Motor neuron (in vitro differentiated cells): ENCODE measurements at regions not wholly inside any gene's neighbourhood (a gene's known extent, or its start where the extent isn't known, plus 50 kb on each side); places are given as distances from the start of the nearest gene placed in this dataset.

ENCODE experiments used
- ATAC-seq, 8 experiments: fragments of 200-7000 bp; cut with Tn5 transposase; replicated peaks in 6 of 8; 2 replicates each; pipeline ENCODE4 v1.8.0; 2021; ENCODE audit warnings: mild to moderate bottlenecking in 8 of 8, moderate library complexity in 8 of 8
- H3K27ac ChIP-seq, 2 donors: fragments of 250-450 bp; sonication (Bioruptor Pico); 2 replicates each; pipeline ENCODE4 v1.9.0; 2021; ENCODE audit warnings: antibody characterized with exemption in 2 of 2, mild to moderate bottlenecking in 2 of 2, moderate library complexity in 1 of 2
- H3K4me1 ChIP-seq, 2 donors: fragments of 250-450 bp; sonication (Bioruptor Pico); replicated peaks in 1 of 2; 2 replicates each; pipeline ENCODE4 v1.6.1; 2021; ENCODE audit warnings: antibody characterized with exemption in 2 of 2, mild to moderate bottlenecking in 2 of 2, moderate library complexity in 1 of 2
- H3K4me3 ChIP-seq, 5 donors: fragments of 250-450 bp; sonication (Bioruptor Pico); 2 replicates each; pipeline ENCODE4 v1.9.0; 2021; ENCODE audit warnings: antibody characterized with exemption in 5 of 5, mild to moderate bottlenecking in 5 of 5, moderate library complexity in 4 of 5
- WGBS, 10 experiments: fragments of 450-650 bp; shearing (Covaris generic); methylation state at CpG; one replicate each; pipeline ENCODE4 v1.0.0; 2022; 5-methylcytosine and 5-hydroxymethylcytosine counted together
- in situ Hi-C, 9 experiments: fragments of 400-800 bp; cut with MboI; loops; one replicate each; pipeline ENCODE4 v1.15.0; 2021; ENCODE audit warnings: low sequenced_read_pairs in 9 of 9, low pct_unique_long_range_greater_than_20kb in 2 of 9; ENCODE audit not compliant: unreplicated experiment in 9 of 9

GRCh38 chr6:1094306-1094705 is 217.6 kb upstream of the FOXQ1 start:
- Histone ChIP-seq H3K27ac (no peak overlapping the region), H3K4me1 (no peaks in the 10 kb centered on the region), H3K4me3 (no peak overlapping the region)
- WGBS, 10 experiments: 0 to 100% (median 61%) methylated on average over 1 of the region's 1 CpG; no CpG with 5 or more reads in 4 of the 10 experiments
- in situ Hi-C loops: no loop called here
- ATAC-seq: no peak

GRCh38 chr6:1091900-1092299 is 220.0 kb upstream of the FOXQ1 start:
- no peak overlapping the region for H3K4me3 ChIP-seq
- 26 to 86% (median 74%) methylated on average over 1 to 3 of the region's 3 CpGs; no CpG with 5 or more reads in 3 of the 10 experiments for WGBS, 10 experiments
- in situ Hi-C loops: no loop called here
- no peaks in the 10 kb centered on the region for H3K4me1 ChIP-seq
- H3K27ac ChIP-seq: no peak overlapping the region
- peak in 2 of 8 experiments; percentile 45 to 59 for ATAC-seq

GRCh38 chr6:1089859-1090258 is 222.0 kb upstream of the FOXQ1 start:
- in situ Hi-C loops: no loop called here
- no peak for ATAC-seq
- no peak overlapping the region for H3K27ac ChIP-seq
- H3K4me1 ChIP-seq: peaks cover 0 to 4% of the 10 kb centered on the region in 2 donors
- 60 to 92% (median 79%) methylated on average over 1 of the region's 1 CpG for WGBS, 10 experiments
- H3K4me3 ChIP-seq: no peak overlapping the region

DNA sequence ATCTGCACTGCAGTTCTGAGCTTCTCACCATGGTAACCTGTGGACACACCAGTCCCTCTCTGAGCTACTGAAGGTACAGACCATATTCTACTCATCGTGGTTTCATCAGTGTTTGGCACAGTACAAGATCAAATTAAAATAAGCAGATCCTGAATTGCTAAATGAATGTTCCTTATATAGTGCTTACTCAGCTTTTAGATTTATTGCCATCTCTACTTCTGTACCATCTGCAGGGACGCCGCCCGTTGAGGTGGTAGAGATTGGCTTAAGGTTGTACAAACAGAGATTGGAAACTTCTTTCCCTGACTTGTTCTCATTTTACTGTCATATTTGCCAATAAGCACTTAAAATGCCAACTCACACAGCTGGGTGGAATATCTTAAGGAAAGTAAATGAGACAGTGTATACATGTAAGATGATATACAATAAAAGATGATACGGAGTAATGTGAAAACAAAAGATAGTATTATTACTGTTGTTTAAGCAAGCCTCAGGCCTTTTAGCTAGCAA is 223.4 kb upstream of the FOXQ1 start:
- WGBS, 10 experiments: 45 to 100% (median 74%) methylated on average over 1 to 5 of the region's 5 CpGs
- in situ Hi-C loops: no loop called here
- ATAC-seq: peak in 1 of 8 experiments; percentile 93
- Histone ChIP-seq H3K4me3 (no peak overlapping the region), H3K4me1 (peaks cover 0 to 4% of the 10 kb centered on the region in 2 donors), H3K27ac (no peak overlapping the region)

DNA sequence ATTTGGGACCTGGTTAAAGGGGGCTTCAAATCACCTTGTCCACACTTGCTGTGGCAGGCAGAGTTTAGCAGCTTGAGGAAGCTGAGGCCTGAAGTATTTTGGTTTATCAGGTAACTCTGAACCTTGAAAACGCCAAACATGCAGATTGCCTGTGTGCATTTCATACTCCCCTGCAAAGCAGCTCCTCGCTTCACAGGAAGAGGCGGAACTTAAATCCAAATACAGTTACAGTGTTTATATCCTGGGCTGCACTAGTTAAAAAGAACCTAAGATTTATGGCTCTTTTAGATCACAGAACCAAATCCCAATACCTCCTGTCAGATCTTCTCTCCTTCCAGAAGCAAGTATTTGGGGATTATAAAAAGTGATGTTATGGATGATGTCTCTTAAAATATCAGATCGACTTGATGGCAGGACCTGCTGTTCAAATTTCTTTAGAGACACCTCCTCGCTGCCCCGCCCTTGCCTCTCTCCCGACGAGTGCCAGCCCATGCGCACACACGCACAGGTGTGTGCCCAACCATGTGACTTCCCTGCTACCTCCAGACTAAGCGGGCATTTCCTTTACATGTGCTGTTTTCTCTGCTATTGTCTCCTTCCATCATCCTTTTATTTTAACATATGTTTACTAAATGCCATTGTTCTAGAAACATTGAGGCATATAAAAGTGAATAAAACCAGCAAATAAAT is 224.6 kb upstream of the FOXQ1 start:
- WGBS, 10 experiments: 58 to 90% (median 79%) methylated on average over 2 to 11 of the region's 11 CpGs; no CpG with 5 or more reads in 1 of the 10 experiments

GRCh38 chr6:1086446-1087153 is 225.3 kb upstream of the FOXQ1 start:
- H3K27ac ChIP-seq: no peak overlapping the region
- ATAC-seq: no peak
- in situ Hi-C loops: no loop called here
- no peak overlapping the region for H3K4me3 ChIP-seq
- WGBS, 10 experiments: 60 to 90% (median 72%) methylated on average over 1 to 7 of the region's 10 CpGs; no CpG with 5 or more reads in 2 of the 10 experiments
- peaks cover 0 to 4% of the 10 kb centered on the region in 2 donors for H3K4me1 ChIP-seq

More for the DNA sequence above, 224.6 kb upstream of the FOXQ1 start:
- Histone ChIP-seq H3K4me1 (peaks cover 0 to 4% of the 10 kb centered on the region in 2 donors), H3K27ac (no peak overlapping the region), H3K4me3 (no peak overlapping the region)
- ATAC-seq: no peak
- in situ Hi-C loops: no loop called here

DNA sequence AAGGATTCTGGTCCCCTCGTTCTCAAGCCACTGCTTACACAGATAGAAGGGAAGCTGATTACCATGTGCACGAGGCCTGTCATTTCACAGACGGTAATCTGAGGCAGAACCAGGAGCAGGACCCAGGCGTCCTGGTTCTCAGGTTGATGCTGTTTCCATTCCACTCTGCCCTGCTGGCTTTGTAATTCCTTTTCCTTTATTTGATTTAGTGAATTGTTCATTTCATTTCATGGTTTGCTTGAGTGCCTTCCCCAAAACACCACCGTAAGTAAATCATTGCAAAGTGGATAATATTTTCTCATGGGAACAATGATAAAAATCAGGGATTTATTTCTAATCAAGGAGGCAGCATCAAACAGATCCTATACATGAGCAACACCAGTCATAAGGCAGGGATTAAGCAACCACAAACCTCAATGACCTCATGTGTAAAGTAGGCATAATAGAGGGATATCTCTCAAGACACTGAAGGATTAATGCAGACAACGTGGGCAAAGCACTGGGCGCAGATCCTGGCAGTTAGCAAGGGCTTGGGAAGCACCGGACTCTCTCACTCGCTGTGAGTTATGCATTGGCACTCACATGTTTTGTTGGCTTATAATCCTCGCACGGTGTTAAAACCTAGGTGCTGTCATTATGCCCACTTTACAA is 229.5 kb upstream of the FOXQ1 start:
- H3K4me1 ChIP-seq: peaks cover 0 to 8% of the 10 kb centered on the region in 2 donors
- ATAC-seq: no peak
- in situ Hi-C loops: no loop called here
- no peak overlapping the region for H3K4me3 ChIP-seq
- WGBS, 10 experiments: 28 to 100% (median 73%) methylated on average over 1 to 9 of the region's 11 CpGs; no CpG with 5 or more reads in 1 of the 10 experiments
- no peak overlapping the region for H3K27ac ChIP-seq

DNA sequence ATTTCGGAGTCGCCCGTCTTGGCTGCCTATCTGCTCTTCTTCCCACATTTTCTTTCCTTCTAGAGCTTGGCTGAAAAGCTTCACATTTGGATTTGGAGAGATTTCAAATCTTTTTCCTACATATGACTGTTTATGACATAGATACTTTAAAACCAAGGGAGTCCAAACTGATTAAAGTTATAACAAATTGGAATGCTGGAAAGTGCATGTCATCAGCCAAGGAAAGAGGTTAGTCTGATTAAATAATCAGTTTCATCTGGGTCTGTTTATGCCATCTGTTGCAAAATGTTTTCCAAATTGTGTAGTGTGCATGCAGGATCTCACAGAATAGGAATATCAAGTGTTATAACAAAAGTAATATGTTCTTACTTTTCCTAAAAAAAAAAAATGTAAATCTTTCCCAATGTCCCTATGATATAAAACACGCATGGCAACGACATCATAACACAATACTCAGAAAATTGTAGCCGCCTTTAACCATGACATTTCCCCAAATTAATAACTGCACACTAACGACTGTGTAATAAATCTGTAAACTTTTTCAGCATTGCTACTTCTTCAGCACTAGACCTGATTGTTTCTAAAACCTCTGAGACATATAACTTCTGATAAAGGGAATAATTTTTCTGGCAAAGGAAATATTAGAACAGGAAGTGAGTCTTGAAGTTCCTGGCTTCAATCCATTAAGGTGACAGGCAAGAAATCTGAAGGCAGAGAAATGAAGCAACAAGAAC is 230.2 kb upstream of the FOXQ1 start:
- in situ Hi-C loops: no loop called here
- WGBS, 10 experiments: 0 to 100% (median 78%) methylated on average over 1 to 7 of the region's 7 CpGs
- H3K27ac ChIP-seq: no peak overlapping the region
- H3K4me3 ChIP-seq: no peak overlapping the region
- H3K4me1 ChIP-seq: peaks cover 0 to 11% of the 10 kb centered on the region in 2 donors
- ATAC-seq: no peak

GRCh38 chr6:1080453-1081337 is 231.2 kb upstream of the FOXQ1 start:
- Histone ChIP-seq H3K4me3 (no peak overlapping the region), H3K4me1 (peaks cover 0 to 11% of the 10 kb centered on the region in 2 donors), H3K27ac (no peak overlapping the region)
- ATAC-seq: no peak
- 77 to 100% (median 90%) methylated on average over 1 to 18 of the region's 34 CpGs; no CpG with 5 or more reads in 1 of the 10 experiments for WGBS, 10 experiments
- in situ Hi-C loops: no loop called here

DNA sequence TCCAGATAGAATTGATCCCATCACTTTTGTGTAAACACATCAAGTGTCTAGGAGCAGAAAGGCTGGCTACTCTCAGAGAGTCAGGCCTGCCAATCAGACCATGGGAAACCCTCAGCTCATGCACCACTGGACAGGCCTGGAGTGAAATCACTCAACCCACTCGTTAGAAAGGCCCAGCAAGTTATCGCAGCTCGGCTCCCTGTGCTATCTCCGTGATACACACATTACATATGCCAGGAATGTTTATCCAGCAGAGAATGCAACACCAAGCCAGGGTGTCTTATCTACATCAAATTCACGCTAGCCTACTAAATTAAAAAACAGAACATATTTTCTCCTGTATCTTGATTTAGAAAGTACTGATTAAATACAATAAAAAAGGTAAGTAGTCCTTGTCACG is 232.4 kb upstream of the FOXQ1 start:
- ATAC-seq: no peak
- in situ Hi-C loops: no loop called here
- Histone ChIP-seq H3K27ac (no peak overlapping the region), H3K4me3 (no peak overlapping the region), H3K4me1 (peaks cover 0 to 7% of the 10 kb centered on the region in 2 donors)
- 59 to 100% (median 93%) methylated on average over 2 to 6 of the region's 6 CpGs; no CpG with 5 or more reads in 1 of the 10 experiments for WGBS, 10 experiments

DNA sequence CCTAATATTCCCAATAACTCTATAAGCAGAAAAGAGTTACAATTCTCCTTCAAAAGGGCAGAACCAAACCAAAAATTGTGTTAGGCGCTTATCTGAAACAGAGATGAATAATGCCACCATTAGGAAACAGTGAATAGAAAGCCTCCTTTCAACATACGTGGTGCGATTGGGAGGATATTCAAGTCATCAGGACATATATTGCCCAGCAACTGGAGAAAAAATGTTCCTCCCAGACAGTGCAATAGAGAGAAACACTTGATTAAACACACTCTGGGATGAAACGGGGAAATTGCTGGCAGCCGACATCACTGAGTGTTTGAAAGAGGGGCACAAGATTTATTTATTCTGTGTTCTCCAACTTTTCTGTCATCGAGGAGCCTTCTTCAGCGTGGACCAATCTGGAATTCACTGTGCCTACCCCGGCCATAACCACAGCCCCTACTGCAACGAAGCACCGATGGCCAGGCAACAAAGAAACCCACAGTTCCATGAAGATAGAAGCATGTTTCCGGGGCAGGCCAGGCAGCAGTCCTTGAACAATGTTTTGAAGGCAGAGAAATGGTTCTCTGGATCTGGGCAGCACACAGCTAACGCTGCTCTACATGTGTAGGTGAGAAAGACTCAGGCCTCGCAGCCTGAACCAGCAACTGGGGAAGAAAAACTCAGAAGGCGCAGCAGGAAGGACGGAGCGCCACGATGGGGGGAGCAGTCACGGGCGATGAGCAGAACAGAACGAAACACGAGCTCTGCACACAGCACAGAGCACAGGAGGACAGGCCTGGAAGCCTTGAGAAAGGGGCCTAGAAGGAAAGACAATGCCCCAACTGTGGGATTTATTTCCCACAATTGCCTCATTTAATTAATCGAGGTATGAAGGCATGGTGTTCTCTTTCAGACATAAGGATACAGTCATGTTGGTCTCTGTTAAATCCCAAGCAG is 234.2 kb upstream of the FOXQ1 start:
- Histone ChIP-seq H3K27ac (peak overlapping the region in 1 of 2 donors; percentile 38), H3K4me3 (no peak overlapping the region), H3K4me1 (peaks cover 0 to 7% of the 10 kb centered on the region in 2 donors)
- in situ Hi-C loops: no loop called here
- peak in 5 of 8 experiments; percentile 42 to 83 (median 74) for ATAC-seq
- WGBS, 10 experiments: 39 to 88% (median 78%) methylated on average over 1 to 19 of the region's 22 CpGs
